ENCODE measurements at regions not wholly inside any gene's neighbourhood (a gene's known extent, or its start where the extent isn't known, plus 50 kb on each side); places are given as distances from the start of the nearest gene placed in this dataset.

DNA sequence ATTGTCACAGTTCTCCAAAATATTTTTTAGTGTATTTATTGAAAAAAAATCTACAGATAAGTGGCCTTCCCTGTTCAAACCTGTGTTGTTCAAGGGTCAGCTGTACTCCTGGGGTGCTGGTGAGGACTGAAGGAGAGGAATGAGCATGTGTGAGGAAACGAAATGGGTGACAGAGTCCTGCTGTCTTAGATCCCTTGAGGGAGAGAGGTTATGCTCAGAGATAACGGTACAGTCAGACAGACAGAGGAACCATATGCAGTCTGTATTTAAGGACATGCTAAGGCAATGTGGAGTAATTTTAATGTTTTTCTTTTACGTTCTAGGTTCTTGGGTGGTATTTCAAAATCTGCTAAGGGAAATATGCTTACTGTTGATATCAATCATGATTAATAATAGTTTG lies 352.9 kb upstream of the RGS6 start:
- TF ChIP-seq, protein P1, sequence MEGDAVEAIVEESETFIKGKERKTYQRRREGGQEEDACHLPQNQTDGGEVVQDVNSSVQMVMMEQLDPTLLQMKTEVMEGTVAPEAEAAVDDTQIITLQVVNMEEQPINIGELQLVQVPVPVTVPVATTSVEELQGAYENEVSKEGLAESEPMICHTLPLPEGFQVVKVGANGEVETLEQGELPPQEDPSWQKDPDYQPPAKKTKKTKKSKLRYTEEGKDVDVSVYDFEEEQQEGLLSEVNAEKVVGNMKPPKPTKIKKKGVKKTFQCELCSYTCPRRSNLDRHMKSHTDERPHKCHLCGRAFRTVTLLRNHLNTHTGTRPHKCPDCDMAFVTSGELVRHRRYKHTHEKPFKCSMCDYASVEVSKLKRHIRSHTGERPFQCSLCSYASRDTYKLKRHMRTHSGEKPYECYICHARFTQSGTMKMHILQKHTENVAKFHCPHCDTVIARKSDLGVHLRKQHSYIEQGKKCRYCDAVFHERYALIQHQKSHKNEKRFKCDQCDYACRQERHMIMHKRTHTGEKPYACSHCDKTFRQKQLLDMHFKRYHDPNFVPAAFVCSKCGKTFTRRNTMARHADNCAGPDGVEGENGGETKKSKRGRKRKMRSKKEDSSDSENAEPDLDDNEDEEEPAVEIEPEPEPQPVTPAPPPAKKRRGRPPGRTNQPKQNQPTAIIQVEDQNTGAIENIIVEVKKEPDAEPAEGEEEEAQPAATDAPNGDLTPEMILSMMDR (IDR thresholded peaks at IDR 0.05; ENCODE audit: low read depth, low read length, missing control alignments) = no peak
- no peak for DNase-seq (ENCODE audit: extremely low read depth, low read depth)
- no peak overlapping the region for H3K4me3 ChIP-seq (replicated peaks; ENCODE audit: low read depth, low read length)

GRCh38 chr14:71582705-71583104 lies 349.5 kb upstream of the RGS6 start:
- no peak for DNase-seq (ENCODE audit: extremely low read depth, low read depth)
- TF ChIP-seq, protein P1 (IDR thresholded peaks at IDR 0.05; ENCODE audit: low read depth, low read length, missing control alignments) = no peak
- H3K4me3 ChIP-seq (replicated peaks; ENCODE audit: low read depth, low read length) = no peak overlapping the region

DNA sequence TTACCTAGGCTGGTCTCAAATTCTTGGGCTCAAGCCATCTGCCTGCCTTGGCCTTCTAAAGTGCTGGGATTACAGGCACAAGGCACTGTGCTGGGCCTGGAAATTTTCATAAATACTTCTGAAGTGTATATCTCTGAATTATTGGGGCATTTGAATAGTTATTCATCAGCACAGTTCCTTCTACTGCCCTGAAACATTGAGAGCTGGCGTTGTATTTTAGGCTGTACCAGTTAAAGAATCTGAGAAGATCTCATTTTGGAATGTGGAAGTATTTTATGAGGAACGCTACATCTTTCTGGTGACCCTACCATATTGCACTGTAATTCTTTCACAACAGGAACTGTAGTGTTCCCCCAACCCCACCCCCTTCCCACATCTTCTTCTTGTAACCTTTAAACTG lies 349.0 kb upstream of the RGS6 start:
- H3K4me3 ChIP-seq (replicated peaks; ENCODE audit: low read depth, low read length) = no peak overlapping the region
- no peak for DNase-seq (ENCODE audit: extremely low read depth, low read depth)
- TF ChIP-seq, protein P1 (IDR thresholded peaks at IDR 0.05; ENCODE audit: low read depth, low read length, missing control alignments) = no peak

DNA sequence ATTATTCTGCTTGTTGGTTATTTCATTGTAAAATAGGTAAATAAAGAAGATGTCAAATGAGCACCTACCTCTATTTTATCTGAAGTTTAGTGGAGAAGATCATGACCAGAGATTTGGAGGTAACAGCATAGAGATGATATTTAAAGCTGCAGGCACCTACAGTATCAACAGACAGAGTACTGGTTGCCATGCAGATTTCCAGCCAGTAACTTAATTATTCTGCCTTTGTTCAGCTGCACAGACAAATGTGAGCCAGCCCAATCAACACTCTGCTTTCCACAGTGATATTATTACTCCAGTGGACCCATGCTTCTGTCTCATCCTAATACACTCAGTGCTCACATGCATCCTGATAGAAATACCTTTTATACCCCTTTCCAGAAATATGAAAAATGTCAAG lies 348.5 kb upstream of the RGS6 start:
- no peak overlapping the region for H3K4me3 ChIP-seq (replicated peaks; ENCODE audit: low read depth, low read length)
- no peak for DNase-seq (ENCODE audit: extremely low read depth, low read depth)
- TF ChIP-seq, protein P1 (IDR thresholded peaks at IDR 0.05; ENCODE audit: low read depth, low read length, missing control alignments) = no peak

GRCh38 chr14:71585361-71585760 lies 346.9 kb upstream of the RGS6 start:
- no peak for DNase-seq (ENCODE audit: extremely low read depth, low read depth)
- TF ChIP-seq, protein P1 (IDR thresholded peaks at IDR 0.05; ENCODE audit: low read depth, low read length, missing control alignments) = no peak
- H3K4me3 ChIP-seq (replicated peaks; ENCODE audit: low read depth, low read length) = no peak overlapping the region

- DNase-seq (ENCODE audit: extremely low read depth, low read depth) = no peak
- TF ChIP-seq, protein P1 (IDR thresholded peaks at IDR 0.05; ENCODE audit: low read depth, low read length, missing control alignments) = no peak
- H3K4me3 ChIP-seq (replicated peaks; ENCODE audit: low read depth, low read length) = no peak overlapping the region
Observed at GRCh38 chr14:71586131-71586897, 345.9 kb upstream of the RGS6 start.

- DNase-seq (ENCODE audit: extremely low read depth, low read depth) = no peak
- H3K4me3 ChIP-seq (replicated peaks; ENCODE audit: low read depth, low read length) = no peak overlapping the region
- TF ChIP-seq, protein P1 (IDR thresholded peaks at IDR 0.05; ENCODE audit: low read depth, low read length, missing control alignments) = no peak
Observed at GRCh38 chr14:71588028-71588427, 344.2 kb upstream of the RGS6 start.

Data from HFF-Myc (cell line).